ENCODE measurements at regions not wholly inside any gene's neighbourhood (a gene's known extent, or its start where the extent isn't known, plus 50 kb on each side); places are given as distances from the start of the nearest gene placed in this dataset.
A peak's percentile ranks its signal among the peaks of the same experiment; 100 is the strongest.

- peaks cover 3% of the 10 kb centered on the region for H3K27me3 Mint-ChIP-seq (ENCODE audit: low read depth)
- peaks cover 36% of the 10 kb centered on the region for H3K9me3 Mint-ChIP-seq
- no peak overlapping the region for H3K4me3 Mint-ChIP-seq
- no peak for TF ChIP-seq CTCF (IDR thresholded peaks at IDR 0.05; ENCODE audit: unreplicated experiment in 3 of 3)
- H3K4me1 Mint-ChIP-seq, result peaks cover 56% of the 10 kb centered on the region
- H3K27ac Mint-ChIP-seq, result peak overlapping the region; percentile 62 to 94 (median 88)
- peaks cover 34% of the 10 kb centered on the region for H3K36me3 Mint-ChIP-seq (ENCODE audit: low read depth)
Observed at GRCh38 chr12:65536876-65537681, 258.6 kb downstream of the MSRB3 start.

GRCh38 chr12:65537978-65538377 lies 259.5 kb downstream of the MSRB3 start:
- TF ChIP-seq CTCF (IDR thresholded peaks at IDR 0.05; ENCODE audit: unreplicated experiment in 3 of 3), result no peak
- H3K9me3 Mint-ChIP-seq, result peaks cover 41% of the 10 kb centered on the region
- H3K27ac Mint-ChIP-seq, result peak overlapping the region; percentile 62 to 94 (median 88)
- peaks cover 34% of the 10 kb centered on the region for H3K36me3 Mint-ChIP-seq (ENCODE audit: low read depth)
- H3K4me3 Mint-ChIP-seq, result no peak overlapping the region
- peaks cover 48% of the 10 kb centered on the region for H3K4me1 Mint-ChIP-seq
- peaks cover 3% of the 10 kb centered on the region for H3K27me3 Mint-ChIP-seq (ENCODE audit: low read depth)

- Mint-ChIP-seq H3K36me3 (ENCODE audit: low read depth) (peaks cover 34% of the 10 kb centered on the region), H3K4me3 (no peak overlapping the region), H3K27ac (no peak overlapping the region), H3K4me1 (peaks cover 38% of the 10 kb centered on the region), H3K27me3 (ENCODE audit: low read depth) (peaks cover 3% of the 10 kb centered on the region), H3K9me3 (peaks cover 41% of the 10 kb centered on the region)
- no peak for TF ChIP-seq CTCF (IDR thresholded peaks at IDR 0.05; ENCODE audit: unreplicated experiment in 3 of 3)
Observed at GRCh38 chr12:65539023-65539422, 260.5 kb downstream of the MSRB3 start.

- peaks cover 34% of the 10 kb centered on the region for H3K36me3 Mint-ChIP-seq (ENCODE audit: low read depth)
- peaks cover 27% of the 10 kb centered on the region for H3K4me1 Mint-ChIP-seq
- H3K9me3 Mint-ChIP-seq, result peaks cover 41% of the 10 kb centered on the region
- H3K4me3 Mint-ChIP-seq, result no peak overlapping the region
- H3K27me3 Mint-ChIP-seq (ENCODE audit: low read depth), result no peaks in the 10 kb centered on the region
- TF ChIP-seq CTCF (IDR thresholded peaks at IDR 0.05; ENCODE audit: unreplicated experiment in 3 of 3), result no peak
- no peak overlapping the region for H3K27ac Mint-ChIP-seq
Observed at GRCh38 chr12:65540140-65540539, 261.7 kb downstream of the MSRB3 start.

GRCh38 chr12:65546528-65546927 lies 268.0 kb downstream of the MSRB3 start:
- Mint-ChIP-seq H3K4me1 (no peaks in the 10 kb centered on the region), H3K4me3 (no peak overlapping the region), H3K9me3 (peaks cover 17% of the 10 kb centered on the region), H3K27me3 (ENCODE audit: low read depth) (no peaks in the 10 kb centered on the region), H3K27ac (no peak overlapping the region), H3K36me3 (ENCODE audit: low read depth) (peaks cover 5% of the 10 kb centered on the region)
- TF ChIP-seq CTCF (IDR thresholded peaks at IDR 0.05; ENCODE audit: unreplicated experiment in 3 of 3), result no peak

Data from nephron (organoid).